ENCODE measurements at regions not wholly inside any gene's neighbourhood (a gene's known extent, or its start where the extent isn't known, plus 50 kb on each side); places are given as distances from the start of the nearest gene placed in this dataset.

DNA sequence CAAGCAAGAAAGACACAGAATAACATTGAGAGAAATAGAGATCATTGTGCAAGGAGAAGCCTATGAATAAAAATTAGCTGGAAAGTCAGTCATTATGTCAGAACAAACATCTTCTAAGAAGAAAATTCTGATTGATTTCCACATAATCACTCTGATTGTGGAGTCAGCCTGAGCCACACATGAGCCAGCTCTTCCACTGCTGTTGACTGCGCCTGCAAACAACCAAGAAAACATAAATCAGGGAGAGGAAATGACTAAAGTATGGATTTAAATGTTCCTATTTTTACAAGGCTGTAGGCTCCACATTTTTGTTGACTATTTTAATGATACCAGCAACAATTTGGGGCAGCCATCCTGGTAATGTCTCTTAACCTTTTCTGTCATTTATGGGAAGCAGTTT is 962.3 kb downstream of the EFNB2 start:
- no peak for TF ChIP-seq POLR2A (IDR thresholded peaks at IDR 0.05; ENCODE audit: low read depth, low read length)
- TF ChIP-seq PAX5 (IDR thresholded peaks at IDR 0.05; ENCODE audit: insufficient read depth, low read length, severe bottlenecking), result no peak
- TF ChIP-seq POLR2AphosphoS5 (IDR thresholded peaks at IDR 0.05; ENCODE audit: low read depth, low read length), result no peak
- no peak for TF ChIP-seq POU2F2 (IDR thresholded peaks at IDR 0.05; ENCODE audit: low read depth, low read length)
- no peak for TF ChIP-seq SPI1 (IDR thresholded peaks at IDR 0.05; ENCODE audit: low read depth, low read length)
- TF ChIP-seq TAF1 (IDR thresholded peaks at IDR 0.05; ENCODE audit: low read depth, low read length), result no peak

All from GM12891 (cell line).